BLaER1 treated with 17β-estradiol and CSF1 and Interleukin-3, amounts not matched to agents 10 nM and 100 nM (cell line): ENCODE measurements at regions not wholly inside any gene's neighbourhood (a gene's known extent, or its start where the extent isn't known, plus 50 kb on each side); places are given as distances from the start of the nearest gene placed in this dataset.
"Not testable (repeated sequence)": the region's sequence is repeated elsewhere in the genome, so short reads cannot be mapped to it uniquely, and the experiment has no call there.

ENCODE experiments used
- H3K27ac ChIP-seq, 11 experiments: shearing (Covaris generic); formaldehyde crosslinking; 2 replicates each; pipeline ENCODE4 v1.8.1; 2022
- H3K27me3 ChIP-seq, 11 experiments: shearing (Covaris generic); formaldehyde crosslinking; 2 replicates each; pipeline ENCODE4 v1.8.1; 2022
- H3K36me3 ChIP-seq, 11 experiments: shearing (Covaris generic); formaldehyde crosslinking; 2 replicates each; pipeline ENCODE4 v1.8.1; 2022
- H3K4me1 ChIP-seq, 10 experiments: shearing (Covaris generic); formaldehyde crosslinking; 2 replicates each; pipeline ENCODE4 v1.8.1; 2022
- H3K4me2 ChIP-seq, 11 experiments: shearing (Covaris generic); formaldehyde crosslinking; 2 replicates each; pipeline ENCODE4 v1.8.1; 2022
- H3K4me3 ChIP-seq, 10 experiments: shearing (Covaris generic); formaldehyde crosslinking; 2 replicates each; pipeline ENCODE4 v1.8.1; 2022
- H3K9ac ChIP-seq, 11 experiments: shearing (Covaris generic); formaldehyde crosslinking; 2 replicates each; pipeline ENCODE4 v1.8.1; 2022
- H3K9me3 ChIP-seq, 11 experiments: shearing (Covaris generic); formaldehyde crosslinking; replicated peaks in 1 of 11; 2 replicates each; pipeline ENCODE4 v1.8.1; 2022
- H4K20me1 ChIP-seq, 11 experiments: shearing (Covaris generic); formaldehyde crosslinking; 2 replicates each; pipeline ENCODE4 v1.8.1; 2022
- Cebpa-rat ChIP-seq, 11 experiments: shearing (Covaris generic); IDR thresholded peaks; 2 replicates each; pipeline ENCODE4 v1.8.1; 2022

- peaks cover 0 to 17% (median 8%) of the 10 kb centered on the region in 11 experiments; a peak in 9 of 22 replicates for H3K9me3 ChIP-seq
- TF ChIP-seq Cebpa-rat (IDR thresholded peaks at IDR 0.05) = no peak
- no peak overlapping the region for H3K9ac ChIP-seq
- no peaks in the 10 kb centered on the region for H4K20me1 ChIP-seq
- no peak overlapping the region for H3K4me2 ChIP-seq
- H3K27ac ChIP-seq = no peak overlapping the region
- no peaks in the 10 kb centered on the region for H3K36me3 ChIP-seq
- no peaks in the 10 kb centered on the region for H3K27me3 ChIP-seq
- H3K4me1 ChIP-seq = no peaks in the 10 kb centered on the region
- H3K4me3 ChIP-seq = no peak overlapping the region
Observed at GRCh38 chr11:97610000-97610399, 1220.2 kb downstream of the JRKL start.

- Histone ChIP-seq H4K20me1 (no peaks in the 10 kb centered on the region), H3K9me3 (peaks cover 0 to 17% (median 8%) of the 10 kb centered on the region in 11 experiments; a peak in 9 of 22 replicates), H3K36me3 (no peaks in the 10 kb centered on the region), H3K27me3 (no peaks in the 10 kb centered on the region), H3K4me1 (no peaks in the 10 kb centered on the region), H3K27ac (no peak overlapping the region), H3K4me2 (no peak overlapping the region), H3K4me3 (no peak overlapping the region), H3K9ac (no peak overlapping the region)
- no peak for TF ChIP-seq Cebpa-rat (IDR thresholded peaks at IDR 0.05)
Observed at GRCh38 chr11:97610854-97611253, 1221.0 kb downstream of the JRKL start.

- no peak overlapping the region for H3K27ac ChIP-seq
- no peak for TF ChIP-seq Cebpa-rat (IDR thresholded peaks at IDR 0.05)
- H3K27me3 ChIP-seq = no peaks in the 10 kb centered on the region
- H3K9me3 ChIP-seq = peaks cover 0 to 17% (median 8%) of the 10 kb centered on the region in 11 experiments; a peak in 9 of 22 replicates
- H4K20me1 ChIP-seq = no peaks in the 10 kb centered on the region
- H3K4me1 ChIP-seq = no peaks in the 10 kb centered on the region
- H3K4me3 ChIP-seq = no peak overlapping the region
- no peak overlapping the region for H3K4me2 ChIP-seq
- H3K9ac ChIP-seq = no peak overlapping the region
- H3K36me3 ChIP-seq = no peaks in the 10 kb centered on the region
Observed at GRCh38 chr11:97611345-97611744, 1221.5 kb downstream of the JRKL start.

- no peak for TF ChIP-seq Cebpa-rat (IDR thresholded peaks at IDR 0.05)
- peaks cover 0 to 10% (median 3%) of the 10 kb centered on the region in 11 experiments; a peak in 8 of 22 replicates for H3K9me3 ChIP-seq
Observed at GRCh38 chr11:97614606-97615005, 1224.8 kb downstream of the JRKL start.

GRCh38 chr11:97615546-97615945, 1225.7 kb downstream of the JRKL start:
- TF ChIP-seq Cebpa-rat (IDR thresholded peaks at IDR 0.05) = no peak
- no peaks in the 10 kb centered on the region for H3K36me3 ChIP-seq
- no peaks in the 10 kb centered on the region for H4K20me1 ChIP-seq
- no peak overlapping the region for H3K4me2 ChIP-seq
- no peak overlapping the region for H3K27ac ChIP-seq
- H3K4me3 ChIP-seq = no peak overlapping the region
- H3K9ac ChIP-seq = no peak overlapping the region
- peaks cover 0 to 7% (median 0%) of the 10 kb centered on the region in 11 experiments; a peak in 4 of 22 replicates for H3K9me3 ChIP-seq
- H3K27me3 ChIP-seq = no peaks in the 10 kb centered on the region
- H3K4me1 ChIP-seq = no peaks in the 10 kb centered on the region

More at GRCh38 chr11:97614606-97615005, 1224.8 kb downstream of the JRKL start:
- H3K36me3 ChIP-seq = no peaks in the 10 kb centered on the region
- no peak overlapping the region for H3K4me3 ChIP-seq
- no peaks in the 10 kb centered on the region for H4K20me1 ChIP-seq
- H3K27me3 ChIP-seq = no peaks in the 10 kb centered on the region
- no peak overlapping the region for H3K27ac ChIP-seq
- H3K9ac ChIP-seq = no peak overlapping the region
- H3K4me1 ChIP-seq = no peaks in the 10 kb centered on the region
- H3K4me2 ChIP-seq = no peak overlapping the region

GRCh38 chr11:97617031-97617430, 1227.2 kb downstream of the JRKL start:
- TF ChIP-seq Cebpa-rat (IDR thresholded peaks at IDR 0.05) = no peak
- Histone ChIP-seq H3K27me3 (no peaks in the 10 kb centered on the region), H4K20me1 (no peaks in the 10 kb centered on the region), H3K4me3 (no peak overlapping the region), H3K4me1 (no peaks in the 10 kb centered on the region), H3K9me3 (peaks cover 0 to 7% (median 0%) of the 10 kb centered on the region in 11 experiments; a peak in 4 of 22 replicates), H3K9ac (no peak overlapping the region), H3K4me2 (no peak overlapping the region), H3K36me3 (no peaks in the 10 kb centered on the region), H3K27ac (no peak overlapping the region)

GRCh38 chr11:97620007-97620406, 1230.2 kb downstream of the JRKL start:
- Histone ChIP-seq H3K9ac (no peak overlapping the region), H3K9me3 (peaks cover 0 to 7% (median 0%) of the 10 kb centered on the region in 11 experiments; a peak in 4 of 22 replicates), H3K4me3 (no peak overlapping the region), H3K4me1 (no peaks in the 10 kb centered on the region), H3K27me3 (no peaks in the 10 kb centered on the region), H3K36me3 (no peaks in the 10 kb centered on the region), H3K27ac (no peak overlapping the region), H3K4me2 (no peak overlapping the region), H4K20me1 (no peaks in the 10 kb centered on the region)
- no peak for TF ChIP-seq Cebpa-rat (IDR thresholded peaks at IDR 0.05)

GRCh38 chr11:97621282-97621681, 1231.5 kb downstream of the JRKL start:
- Histone ChIP-seq H3K27ac (no peak overlapping the region), H3K27me3 (no peaks in the 10 kb centered on the region)

GRCh38 chr11:97622795-97623194, 1233.0 kb downstream of the JRKL start:
- TF ChIP-seq Cebpa-rat (IDR thresholded peaks at IDR 0.05) = no peak
- no peak overlapping the region for H3K27ac ChIP-seq
- H3K9ac ChIP-seq = no peak overlapping the region
- no peak overlapping the region for H3K4me2 ChIP-seq
- H4K20me1 ChIP-seq = no peaks in the 10 kb centered on the region
- H3K4me3 ChIP-seq = no peak overlapping the region
- H3K4me1 ChIP-seq = no peaks in the 10 kb centered on the region
- H3K36me3 ChIP-seq = no peaks in the 10 kb centered on the region
- no peaks in the 10 kb centered on the region for H3K27me3 ChIP-seq
- H3K9me3 ChIP-seq = no peaks in the 10 kb centered on the region

More at GRCh38 chr11:97621282-97621681, 1231.5 kb downstream of the JRKL start:
- Histone ChIP-seq H3K9ac (no peak overlapping the region), H3K4me1 (no peaks in the 10 kb centered on the region), H3K9me3 (peaks cover 0 to 7% (median 0%) of the 10 kb centered on the region in 11 experiments; a peak in 4 of 22 replicates), H3K4me2 (no peak overlapping the region), H3K4me3 (no peak overlapping the region), H3K36me3 (no peaks in the 10 kb centered on the region), H4K20me1 (no peaks in the 10 kb centered on the region)
- no peak for TF ChIP-seq Cebpa-rat (IDR thresholded peaks at IDR 0.05)

GRCh38 chr11:97636741-97637140, 1246.9 kb downstream of the JRKL start:
- H3K4me3 ChIP-seq, H3K27ac ChIP-seq, H4K20me1 ChIP-seq, H3K4me1 ChIP-seq, H3K9ac ChIP-seq, H3K4me2 ChIP-seq, H3K9me3 ChIP-seq, H3K36me3 ChIP-seq, H3K27me3 ChIP-seq: not testable (repeated sequence)
